ENCODE measurements at regions not wholly inside any gene's neighbourhood (a gene's known extent, or its start where the extent isn't known, plus 50 kb on each side); places are given as distances from the start of the nearest gene placed in this dataset.

- H3K4me3 ChIP-seq (ENCODE audit: low read depth, low read length), result no peak overlapping the region
- H3K9ac ChIP-seq, result no peak overlapping the region
- H2AFZ ChIP-seq, result no peak overlapping the region
- no peaks in the 10 kb centered on the region for H3K27me3 ChIP-seq (ENCODE audit: control insufficient read depth, insufficient read depth, low read length)
- TF ChIP-seq CTCF (IDR thresholded peaks at IDR 0.05), result no peak
- H3K27ac ChIP-seq, result no peak overlapping the region
- H3K4me2 ChIP-seq (ENCODE audit: low read length), result no peak overlapping the region
- H3K9me3 ChIP-seq (ENCODE audit: control insufficient read depth, low read length), result no peaks in the 10 kb centered on the region
- no peaks in the 10 kb centered on the region for H3K36me3 ChIP-seq (ENCODE audit: control insufficient read depth, insufficient read depth, low read length)
- H3K4me1 ChIP-seq, result no peaks in the 10 kb centered on the region
- no peaks in the 10 kb centered on the region for H3K79me2 ChIP-seq
Observed at GRCh38 chr6:15713325-15713724, 50.5 kb upstream of the DTNBP1 start.

GRCh38 chr6:15712797-15713196, 50.0 kb upstream of the DTNBP1 start:
- Histone ChIP-seq H3K4me2 (ENCODE audit: low read length) (no peak overlapping the region), H3K4me3 (ENCODE audit: low read depth, low read length) (no peak overlapping the region), H3K9ac (no peak overlapping the region), H3K36me3 (ENCODE audit: control insufficient read depth, insufficient read depth, low read length) (no peaks in the 10 kb centered on the region), H3K27me3 (ENCODE audit: control insufficient read depth, insufficient read depth, low read length) (no peaks in the 10 kb centered on the region), H3K79me2 (no peaks in the 10 kb centered on the region), H3K27ac (no peak overlapping the region), H2AFZ (no peak overlapping the region), H3K4me1 (no peaks in the 10 kb centered on the region), H3K9me3 (ENCODE audit: control insufficient read depth, low read length) (no peaks in the 10 kb centered on the region)
- TF ChIP-seq CTCF (IDR thresholded peaks at IDR 0.05), result no peak

Measured in parathyroid adenoma (tissue), 2 donors.